ENCODE measurements at regions not wholly inside any gene's neighbourhood (a gene's known extent, or its start where the extent isn't known, plus 50 kb on each side); places are given as distances from the start of the nearest gene placed in this dataset.
A peak's percentile ranks its signal among the peaks of the same experiment; 100 is the strongest.

DNA sequence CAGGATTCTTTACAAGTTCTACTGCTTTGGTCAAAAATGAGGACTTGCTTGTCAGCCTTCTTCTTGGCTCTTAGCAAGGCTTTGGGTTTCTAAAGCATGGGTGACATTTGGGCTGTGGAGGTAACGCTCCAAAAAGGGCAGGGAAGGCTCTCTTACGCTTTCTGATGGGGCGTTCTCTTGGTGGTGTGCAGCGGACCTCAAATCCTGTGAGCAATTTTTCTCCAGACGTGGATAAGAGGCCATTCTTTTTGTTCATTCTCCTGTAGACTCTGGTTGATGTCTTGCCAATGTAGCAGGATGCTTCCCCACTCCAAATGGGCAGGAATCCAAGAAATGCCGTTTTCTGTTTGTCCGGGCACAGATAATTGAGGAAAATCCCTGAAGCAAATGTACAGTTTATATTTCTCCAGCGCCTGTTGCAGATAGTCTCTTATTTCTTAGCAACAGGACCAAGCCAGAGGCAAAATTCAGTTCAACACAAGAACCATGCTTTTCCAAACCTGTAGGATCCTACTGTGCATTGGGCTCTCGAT is 138.4 kb upstream of the NFE2L3 start:
- no peak for DNase-seq

GRCh38 chr7:26022982-26023381 is 129.0 kb upstream of the NFE2L3 start:
- DNase-seq: peak; percentile 6 to 54 (median 36)

- no peak for DNase-seq
Measured at GRCh38 chr7:26029911-26030310, 122.1 kb upstream of the NFE2L3 start.

DNA sequence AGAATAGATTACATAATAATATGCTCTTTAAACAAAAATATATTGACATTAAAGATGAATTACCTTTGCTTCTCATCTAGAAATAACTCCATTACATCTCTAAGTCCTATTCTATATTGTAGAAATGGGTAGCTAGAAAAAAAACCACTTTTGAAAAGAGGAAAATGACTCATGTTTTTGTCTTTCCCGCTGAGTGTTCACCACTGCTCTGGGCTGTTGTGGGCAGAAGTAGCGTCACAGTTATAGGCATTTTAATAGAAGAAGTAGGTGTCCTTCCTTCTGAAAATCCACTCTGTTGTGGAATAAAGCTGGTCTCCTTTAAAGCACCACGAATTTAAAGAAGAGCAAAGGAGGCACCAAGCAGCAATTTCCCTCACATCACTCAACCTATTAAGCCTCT is 117.6 kb upstream of the NFE2L3 start:
- no peak for DNase-seq

DNA sequence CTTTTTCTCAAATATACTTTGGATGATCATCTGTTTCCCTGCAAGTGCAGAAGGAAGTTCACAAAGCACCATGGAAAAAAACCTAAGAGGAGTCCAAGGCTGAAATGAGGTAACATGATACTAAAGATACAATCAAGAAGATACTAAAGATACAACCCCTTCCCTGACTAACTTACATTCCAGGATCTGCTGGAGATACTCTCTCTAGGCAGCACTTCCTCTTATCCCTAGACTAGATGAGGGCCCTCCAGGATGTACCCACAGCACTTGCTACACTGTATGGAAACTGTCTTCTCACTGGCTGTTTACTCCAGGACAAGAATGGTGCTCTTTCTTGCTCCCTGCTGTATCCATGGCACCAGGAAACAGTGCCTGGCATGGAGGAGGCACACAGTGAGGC is 116.4 kb upstream of the NFE2L3 start:
- no peak for DNase-seq

DNA sequence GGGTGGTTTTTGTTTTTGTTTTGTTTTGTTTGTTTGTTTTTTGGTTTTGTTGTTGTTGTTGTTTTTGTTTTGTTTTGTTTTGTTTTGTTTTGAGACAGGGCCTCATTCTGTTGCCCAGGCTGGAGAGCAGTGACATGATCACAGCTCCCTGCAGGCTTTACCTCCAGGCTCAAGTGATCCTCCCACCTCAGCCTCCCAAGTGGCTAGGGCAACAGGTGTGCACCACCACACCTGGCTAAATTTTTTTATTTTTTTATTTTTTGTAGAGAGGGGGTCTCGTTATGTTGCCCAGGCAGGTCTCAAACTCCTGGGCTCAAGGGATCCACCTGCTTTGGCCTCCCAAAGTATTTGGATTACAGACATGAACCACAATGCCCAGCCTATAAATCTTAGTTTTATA is 115.9 kb upstream of the NFE2L3 start:
- no peak for DNase-seq

DNA sequence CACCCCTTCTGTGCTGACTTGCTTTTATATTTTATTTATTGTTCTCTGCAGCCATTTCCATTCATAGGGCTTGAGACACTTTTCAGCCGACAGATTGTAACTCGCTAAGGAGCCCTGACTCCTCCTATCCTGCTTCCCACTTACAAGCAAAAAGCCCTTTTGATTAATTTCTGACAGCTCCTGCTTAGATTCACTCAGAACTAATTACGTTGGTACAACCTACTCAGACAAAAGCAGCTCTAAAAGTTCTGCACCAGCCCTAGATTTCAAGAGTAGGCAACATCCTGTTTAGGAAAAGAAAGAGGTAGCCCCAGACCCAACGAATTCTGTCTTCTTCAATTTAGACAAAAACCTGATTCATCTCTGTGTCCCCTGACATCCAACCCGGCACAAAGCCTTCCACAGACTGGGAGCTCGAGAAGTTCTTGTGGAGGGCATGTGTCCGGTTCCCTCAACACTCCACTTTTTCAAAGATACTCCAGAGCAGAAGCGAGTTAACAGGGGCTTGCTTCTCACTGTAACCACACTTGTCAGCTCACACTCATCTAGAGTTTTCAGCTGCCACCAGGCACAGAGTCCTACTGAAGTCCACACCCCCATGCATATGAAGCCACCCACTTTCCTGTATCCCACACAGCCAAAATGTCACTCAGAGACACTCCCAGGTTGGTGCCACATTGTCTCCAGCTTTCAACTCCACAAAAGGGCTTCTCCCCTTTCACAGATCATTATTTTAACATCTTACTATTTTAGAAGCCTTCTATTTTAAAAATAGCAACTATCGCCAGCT is 113.6 kb upstream of the NFE2L3 start:
- DNase-seq: no peak

GRCh38 chr7:26040085-26040484 is 111.9 kb upstream of the NFE2L3 start:
- no peak for DNase-seq

- DNase-seq: no peak
Measured at GRCh38 chr7:26042237-26042636, 109.8 kb upstream of the NFE2L3 start.

DNA sequence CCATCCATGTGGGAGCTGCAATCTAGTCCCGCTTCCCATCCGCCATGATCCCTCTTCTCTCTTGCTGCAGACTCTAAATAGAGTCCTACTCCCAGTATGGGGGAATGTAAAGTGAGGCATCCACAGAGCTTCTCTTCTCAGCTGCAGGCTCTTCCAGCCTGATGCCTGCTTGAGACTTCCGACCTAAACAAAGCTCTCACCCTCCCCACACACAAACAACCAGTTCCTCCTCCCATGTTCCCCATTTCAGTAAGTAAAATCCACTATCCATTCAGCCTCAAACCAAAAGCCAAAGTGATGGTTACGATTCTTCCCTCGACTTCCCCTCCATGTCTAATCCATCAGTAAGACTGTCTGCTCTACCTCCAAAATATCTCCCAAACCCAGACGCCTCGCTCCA is 108.2 kb upstream of the NFE2L3 start:
- DNase-seq: no peak

- DNase-seq: no peak
Measured at GRCh38 chr7:26044320-26044719, 107.7 kb upstream of the NFE2L3 start.

DNA sequence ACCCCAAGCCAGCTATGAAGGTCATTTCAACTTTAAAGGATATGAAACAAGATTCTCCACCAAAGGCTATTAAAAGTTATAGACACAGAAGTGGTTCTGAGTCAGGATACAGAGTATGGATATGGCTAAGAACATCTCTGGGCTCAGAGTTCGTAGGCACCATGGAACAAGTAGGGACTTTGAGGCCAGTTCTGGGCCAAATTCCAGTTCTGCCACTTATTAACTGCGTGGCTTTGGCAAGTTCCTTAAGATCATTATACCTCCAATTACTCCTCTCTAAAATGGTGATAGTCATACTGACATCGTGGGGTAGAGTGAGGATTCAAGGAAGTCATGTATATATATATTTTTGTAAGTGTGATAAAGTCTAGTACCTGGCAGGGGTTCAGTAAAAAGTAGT is 105.8 kb upstream of the NFE2L3 start:
- no peak for DNase-seq

- DNase-seq: no peak
Measured at GRCh38 chr7:26046878-26047277, 105.1 kb upstream of the NFE2L3 start.

- no peak for DNase-seq
Measured at GRCh38 chr7:26048663-26049062, 103.3 kb upstream of the NFE2L3 start.

GRCh38 chr7:26049081-26049480 is 102.9 kb upstream of the NFE2L3 start:
- no peak for DNase-seq

- DNase-seq: no peak
Measured at GRCh38 chr7:26051021-26051420, 101.0 kb upstream of the NFE2L3 start.

GRCh38 chr7:26052706-26053105 is 99.3 kb upstream of the NFE2L3 start:
- DNase-seq: no peak

DNA sequence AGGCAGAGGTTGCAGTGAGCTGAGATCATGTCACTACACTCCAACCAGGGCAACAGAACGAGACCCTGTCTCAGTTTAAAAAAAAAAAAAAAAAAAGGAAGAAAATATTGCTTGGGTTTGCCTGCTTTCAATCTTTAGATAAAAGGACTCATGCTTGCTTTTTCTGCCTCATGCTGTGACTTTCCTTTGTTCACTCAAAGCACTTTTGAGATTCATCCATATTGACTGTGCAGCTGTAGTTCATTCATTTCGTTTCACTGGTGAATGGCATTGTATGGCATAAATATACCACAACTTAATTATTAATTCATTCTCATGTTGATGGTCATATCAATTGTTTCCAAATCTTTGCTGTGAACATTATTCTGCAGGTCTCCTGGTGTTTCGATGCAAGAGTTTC is 97.6 kb upstream of the NFE2L3 start:
- no peak for DNase-seq

- no peak for DNase-seq
Measured at GRCh38 chr7:26055241-26055640, 96.8 kb upstream of the NFE2L3 start.

- DNase-seq: peak in 2 of 3 donors; percentile 31 to 65
Measured at GRCh38 chr7:26060733-26061677, 91.0 kb upstream of the NFE2L3 start.

DNA sequence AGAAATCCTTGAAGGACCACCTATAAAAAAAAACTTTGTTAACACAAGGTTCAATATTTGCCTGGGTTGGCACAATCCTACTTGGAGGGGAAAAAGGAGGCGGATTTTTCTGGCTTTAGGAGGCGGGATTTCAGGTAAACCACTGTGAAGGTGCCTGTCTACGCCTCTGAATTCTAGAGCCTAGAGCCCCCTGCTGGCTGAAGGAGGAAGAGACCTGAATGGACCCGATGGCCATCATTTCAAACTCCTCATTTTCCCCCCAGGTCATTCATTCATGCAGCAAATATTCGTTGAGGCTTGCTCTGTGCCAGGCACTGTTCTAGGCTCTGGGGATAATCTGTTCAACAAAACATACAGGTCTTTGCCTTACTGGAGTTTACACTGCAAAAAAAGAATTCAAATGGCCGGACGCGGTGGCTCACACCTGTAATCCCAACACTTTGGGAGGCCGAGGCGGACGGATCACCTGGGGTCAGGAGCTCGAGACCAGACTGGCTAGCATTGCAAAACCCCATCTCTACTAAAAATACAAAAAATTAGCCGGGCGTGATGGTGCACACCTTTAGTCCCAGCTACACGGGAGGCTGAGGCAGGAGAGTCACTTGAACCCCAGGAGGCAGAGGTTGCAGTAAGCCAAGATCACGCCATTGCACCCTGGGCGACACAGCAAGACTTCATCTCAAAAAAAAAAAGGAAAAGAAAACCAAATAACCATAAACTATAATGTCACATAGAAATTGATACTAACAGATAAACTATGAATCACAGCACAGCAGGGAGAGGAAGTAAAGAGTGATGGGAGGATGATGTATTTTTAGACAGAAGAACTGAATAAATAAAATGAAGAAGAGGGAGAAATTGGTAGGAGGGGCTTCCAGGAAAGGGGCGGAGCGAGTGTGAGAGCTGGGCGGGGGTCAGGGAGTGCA is 90.1 kb upstream of the NFE2L3 start:
- peak; percentile 32 to 69 (median 52) for DNase-seq

GRCh38 chr7:26065652-26066051 is 86.3 kb upstream of the NFE2L3 start:
- no peak for DNase-seq

Measured in muscle of back (tissue), 3 donors.